ENCODE measurements at regions not wholly inside any gene's neighbourhood (a gene's known extent, or its start where the extent isn't known, plus 50 kb on each side); places are given as distances from the start of the nearest gene placed in this dataset.

DNA sequence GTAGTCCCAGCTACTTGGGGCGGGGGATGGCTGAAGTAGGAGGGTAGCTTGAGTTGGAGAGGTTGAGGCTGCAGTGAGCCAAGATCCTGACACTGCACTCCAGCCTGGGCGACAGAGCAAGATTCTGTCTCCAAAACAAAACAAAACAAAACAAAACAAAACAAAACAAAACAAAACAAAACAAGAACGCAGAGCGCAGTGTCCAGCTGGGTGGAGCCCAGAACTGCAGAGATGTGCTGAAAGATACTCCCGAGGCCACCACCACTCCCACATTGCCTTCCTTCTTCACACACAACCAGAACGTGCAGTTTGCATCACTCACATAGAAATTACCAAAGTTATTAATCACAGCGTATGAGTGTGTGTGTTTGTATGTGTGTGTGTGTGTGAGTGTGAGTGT lies 222.9 kb upstream of the ASIC2 start:
- no TSS peak for BruUV-seq (replicated peaks)
- H3K27ac ChIP-seq (ENCODE audit: control insufficient read depth, insufficient read depth) = no peak overlapping the region
- no peak for FAIRE-seq
- H3K4me3 ChIP-seq = no peak overlapping the region
- RAD21 ChIA-PET (ENCODE audit: unreplicated experiment) = no interaction called here
- no peak overlapping the region for H3K9ac ChIP-seq (ENCODE audit: control insufficient read depth, insufficient read depth, low read length)
- TF ChIP-seq TCF12 (IDR thresholded peaks at IDR 0.05; ENCODE audit: low read depth, low read length) (no peak), SIN3A (IDR thresholded peaks at IDR 0.05; ENCODE audit: low read depth, low read length) (no peak), ASH2L (IDR thresholded peaks at IDR 0.05; ENCODE audit: borderline replicate concordance, low read depth) (no peak), RUNX3 (IDR thresholded peaks at IDR 0.05; ENCODE audit: low read length) (no peak), SMARCA5 (IDR thresholded peaks at IDR 0.05) (no peak), NR2C1 (IDR thresholded peaks at IDR 0.05) (no peak), ZNF24 (IDR thresholded peaks at IDR 0.05) (no peak), SMAD1 (IDR thresholded peaks at IDR 0.05; ENCODE audit: low read depth, partially characterized antibody) (no peak), RB1 (IDR thresholded peaks at IDR 0.05; ENCODE audit: borderline replicate concordance) (no peak), NFYB (IDR thresholded peaks at IDR 0.05; ENCODE audit: insufficient read depth, low read depth, low read length) (no peak), NFXL1 (IDR thresholded peaks at IDR 0.05; ENCODE audit: borderline replicate concordance) (no peak), PML (IDR thresholded peaks at IDR 0.05; ENCODE audit: low read length) (no peak), SRF (IDR thresholded peaks at IDR 0.05; ENCODE audit: low read depth in 2 of 2, low read length in 2 of 2) (no peak)
- TF ChIP-seq, protein P1, sequence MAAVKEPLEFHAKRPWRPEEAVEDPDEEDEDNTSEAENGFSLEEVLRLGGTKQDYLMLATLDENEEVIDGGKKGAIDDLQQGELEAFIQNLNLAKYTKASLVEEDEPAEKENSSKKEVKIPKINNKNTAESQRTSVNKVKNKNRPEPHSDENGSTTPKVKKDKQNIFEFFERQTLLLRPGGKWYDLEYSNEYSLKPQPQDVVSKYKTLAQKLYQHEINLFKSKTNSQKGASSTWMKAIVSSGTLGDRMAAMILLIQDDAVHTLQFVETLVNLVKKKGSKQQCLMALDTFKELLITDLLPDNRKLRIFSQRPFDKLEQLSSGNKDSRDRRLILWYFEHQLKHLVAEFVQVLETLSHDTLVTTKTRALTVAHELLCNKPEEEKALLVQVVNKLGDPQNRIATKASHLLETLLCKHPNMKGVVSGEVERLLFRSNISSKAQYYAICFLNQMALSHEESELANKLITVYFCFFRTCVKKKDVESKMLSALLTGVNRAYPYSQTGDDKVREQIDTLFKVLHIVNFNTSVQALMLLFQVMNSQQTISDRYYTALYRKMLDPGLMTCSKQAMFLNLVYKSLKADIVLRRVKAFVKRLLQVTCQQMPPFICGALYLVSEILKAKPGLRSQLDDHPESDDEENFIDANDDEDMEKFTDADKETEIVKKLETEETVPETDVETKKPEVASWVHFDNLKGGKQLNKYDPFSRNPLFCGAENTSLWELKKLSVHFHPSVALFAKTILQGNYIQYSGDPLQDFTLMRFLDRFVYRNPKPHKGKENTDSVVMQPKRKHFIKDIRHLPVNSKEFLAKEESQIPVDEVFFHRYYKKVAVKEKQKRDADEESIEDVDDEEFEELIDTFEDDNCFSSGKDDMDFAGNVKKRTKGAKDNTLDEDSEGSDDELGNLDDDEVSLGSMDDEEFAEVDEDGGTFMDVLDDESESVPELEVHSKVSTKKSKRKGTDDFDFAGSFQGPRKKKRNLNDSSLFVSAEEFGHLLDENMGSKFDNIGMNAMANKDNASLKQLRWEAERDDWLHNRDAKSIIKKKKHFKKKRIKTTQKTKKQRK (IDR thresholded peaks at IDR 0.05; ENCODE audit: low read depth, low read length) = no peak
- TF ChIP-seq, protein P2, sequence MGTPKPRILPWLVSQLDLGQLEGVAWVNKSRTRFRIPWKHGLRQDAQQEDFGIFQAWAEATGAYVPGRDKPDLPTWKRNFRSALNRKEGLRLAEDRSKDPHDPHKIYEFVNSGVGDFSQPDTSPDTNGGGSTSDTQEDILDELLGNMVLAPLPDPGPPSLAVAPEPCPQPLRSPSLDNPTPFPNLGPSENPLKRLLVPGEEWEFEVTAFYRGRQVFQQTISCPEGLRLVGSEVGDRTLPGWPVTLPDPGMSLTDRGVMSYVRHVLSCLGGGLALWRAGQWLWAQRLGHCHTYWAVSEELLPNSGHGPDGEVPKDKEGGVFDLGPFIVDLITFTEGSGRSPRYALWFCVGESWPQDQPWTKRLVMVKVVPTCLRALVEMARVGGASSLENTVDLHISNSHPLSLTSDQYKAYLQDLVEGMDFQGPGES (IDR thresholded peaks at IDR 0.05) = no peak
- TF ChIP-seq, protein P3, sequence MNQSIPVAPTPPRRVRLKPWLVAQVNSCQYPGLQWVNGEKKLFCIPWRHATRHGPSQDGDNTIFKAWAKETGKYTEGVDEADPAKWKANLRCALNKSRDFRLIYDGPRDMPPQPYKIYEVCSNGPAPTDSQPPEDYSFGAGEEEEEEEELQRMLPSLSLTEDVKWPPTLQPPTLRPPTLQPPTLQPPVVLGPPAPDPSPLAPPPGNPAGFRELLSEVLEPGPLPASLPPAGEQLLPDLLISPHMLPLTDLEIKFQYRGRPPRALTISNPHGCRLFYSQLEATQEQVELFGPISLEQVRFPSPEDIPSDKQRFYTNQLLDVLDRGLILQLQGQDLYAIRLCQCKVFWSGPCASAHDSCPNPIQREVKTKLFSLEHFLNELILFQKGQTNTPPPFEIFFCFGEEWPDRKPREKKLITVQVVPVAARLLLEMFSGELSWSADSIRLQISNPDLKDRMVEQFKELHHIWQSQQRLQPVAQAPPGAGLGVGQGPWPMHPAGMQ (IDR thresholded peaks at IDR 0.05; ENCODE audit: borderline replicate concordance) = no peak
- no peaks in the 10 kb centered on the region for H3K27me3 ChIP-seq (replicated peaks in 1 of 2; ENCODE audit: control insufficient read depth in 2 of 2, insufficient read depth in 2 of 2, low read length in 1 of 2)
- no peaks in the 10 kb centered on the region for H3K9me3 ChIP-seq (replicated peaks; ENCODE audit: control insufficient read depth, insufficient read depth, low read length)
- no peak for DNase-seq (ENCODE audit: low read depth, low spot score)
- H2AFZ ChIP-seq (ENCODE audit: control insufficient read depth, low read depth, low read length) = no peak overlapping the region
- H4K20me1 ChIP-seq (ENCODE audit: control insufficient read depth, insufficient read depth) = no peaks in the 10 kb centered on the region
- 50% methylated on average over 7 of the region's 7 CpGs for WGBS (ENCODE audit: insufficient coverage, insufficient replicate concordance, low lambda C conversion rate, missing lambda C conversion rate)
- no peak for ATAC-seq
- intact Hi-C loops (cut with micrococcal nuclease; ENCODE audit: unreplicated experiment) = no loop called here
- H3K4me2 ChIP-seq (ENCODE audit: control insufficient read depth, insufficient read depth) = no peak overlapping the region
- POLR2A ChIA-PET = no interaction called here
- no peaks in the 10 kb centered on the region for H3K4me1 ChIP-seq (ENCODE audit: control insufficient read depth, insufficient read depth, low read length)
- SMC1A ChIA-PET (ENCODE audit: uncharacterized antibody, unreplicated experiment) = no interaction called here
- in situ Hi-C loops (cut with MboI) = loop anchor here (10.0 kb wide), 1 partner anchor 159 kb away; no protein-coding TSS in a partner anchor
- no peaks in the 10 kb centered on the region for H3K36me3 ChIP-seq (ENCODE audit: control insufficient read depth in 2 of 2, insufficient read depth in 2 of 2, low read length in 1 of 2)
- CTCF ChIA-PET = interaction anchor here (1.2 kb wide), 1 partner anchor 60 kb away, joined by 4 read pairs; no protein-coding TSS in a partner anchor
- H3K79me2 ChIP-seq (ENCODE audit: control insufficient read depth, insufficient read depth, low read length) = no peaks in the 10 kb centered on the region

Measured in GM12878 (cell line).